GM18907 (cell line): ENCODE measurements at regions not wholly inside any gene's neighbourhood (a gene's known extent, or its start where the extent isn't known, plus 50 kb on each side); places are given as distances from the start of the nearest gene placed in this dataset.

Experiments
- ATAC-seq: cut with Tn5 transposase; IDR thresholded peaks from one replicate; pipeline ENCODE4 v1.9.1; 2021; ENCODE audit warnings: mild to moderate bottlenecking, moderate library complexity; ENCODE audit not compliant: unreplicated experiment

- ATAC-seq = no peak
These were observed 350.2 kb upstream of the TSHZ3 start for GRCh38 chr19:31699421-31699820.

- ATAC-seq = no peak
These were observed 351.9 kb upstream of the TSHZ3 start for GRCh38 chr19:31701146-31701545.

GRCh38 chr19:31705656-31706055, 356.4 kb upstream of the TSHZ3 start:
- no peak for ATAC-seq

GRCh38 chr19:31706131-31706530, 356.9 kb upstream of the TSHZ3 start:
- no peak for ATAC-seq

GRCh38 chr19:31706691-31707620, 357.7 kb upstream of the TSHZ3 start:
- ATAC-seq = no peak

GRCh38 chr19:31708520-31708919, 359.3 kb upstream of the TSHZ3 start:
- ATAC-seq = no peak

GRCh38 chr19:31709476-31709875, 360.2 kb upstream of the TSHZ3 start:
- ATAC-seq = no peak

- no peak for ATAC-seq
These were observed 366.2 kb upstream of the TSHZ3 start for GRCh38 chr19:31715249-31715945.

- ATAC-seq = no peak
These were observed 367.6 kb upstream of the TSHZ3 start for GRCh38 chr19:31716826-31717225.

- ATAC-seq = no peak
These were observed 368.2 kb upstream of the TSHZ3 start for GRCh38 chr19:31717269-31717923.

- ATAC-seq = no peak
These were observed 368.8 kb upstream of the TSHZ3 start for GRCh38 chr19:31718032-31718431.

GRCh38 chr19:31718898-31719297, 369.7 kb upstream of the TSHZ3 start:
- ATAC-seq = no peak

- no peak for ATAC-seq
These were observed 373.9 kb upstream of the TSHZ3 start for GRCh38 chr19:31723101-31723500.

- ATAC-seq = no peak
These were observed 375.8 kb upstream of the TSHZ3 start for GRCh38 chr19:31725051-31725450.

- ATAC-seq = no peak
These were observed 378.3 kb upstream of the TSHZ3 start for GRCh38 chr19:31727536-31727935.

- ATAC-seq = no peak
These were observed 381.0 kb upstream of the TSHZ3 start for GRCh38 chr19:31730270-31730669.

GRCh38 chr19:31733591-31733990, 384.4 kb upstream of the TSHZ3 start:
- ATAC-seq = no peak

GRCh38 chr19:31742249-31742648, 393.0 kb upstream of the TSHZ3 start:
- no peak for ATAC-seq

- no peak for ATAC-seq
These were observed 396.5 kb upstream of the TSHZ3 start for GRCh38 chr19:31745731-31746130.

GRCh38 chr19:31749231-31749630, 400.0 kb upstream of the TSHZ3 start:
- ATAC-seq = no peak

- no peak for ATAC-seq
These were observed 410.1 kb upstream of the TSHZ3 start for GRCh38 chr19:31759359-31759758.
